ENCODE measurements at regions not wholly inside any gene's neighbourhood (a gene's known extent, or its start where the extent isn't known, plus 50 kb on each side); places are given as distances from the start of the nearest gene placed in this dataset.

- no peak for DNase-seq
These were observed 559.0 kb upstream of the MEF2C start for GRCh38 chr5:89441965-89442364.

GRCh38 chr5:89440670-89441069, 557.7 kb upstream of the MEF2C start:
- DNase-seq = no peak

- DNase-seq = no peak
These were observed 554.8 kb upstream of the MEF2C start for GRCh38 chr5:89437450-89438435.

- DNase-seq = no peak
These were observed 553.5 kb upstream of the MEF2C start for GRCh38 chr5:89436464-89436863.

- no peak for DNase-seq
These were observed 552.4 kb upstream of the MEF2C start for GRCh38 chr5:89435347-89435746.

- no peak for DNase-seq
These were observed 545.6 kb upstream of the MEF2C start for GRCh38 chr5:89428624-89429023.

- no peak for DNase-seq
These were observed 542.1 kb upstream of the MEF2C start for GRCh38 chr5:89425062-89425461.

- no peak for DNase-seq
These were observed 538.1 kb upstream of the MEF2C start for GRCh38 chr5:89421035-89421434.

- no peak for DNase-seq
These were observed 535.6 kb upstream of the MEF2C start for GRCh38 chr5:89418407-89419085.

- no peak for DNase-seq
These were observed 535.0 kb upstream of the MEF2C start for GRCh38 chr5:89417990-89418389.

- DNase-seq = no peak
These were observed 534.5 kb upstream of the MEF2C start for GRCh38 chr5:89417515-89417914.

- no peak for DNase-seq
These were observed 528.9 kb upstream of the MEF2C start for GRCh38 chr5:89411891-89412290.

GRCh38 chr5:89407054-89407453, 524.1 kb upstream of the MEF2C start:
- no peak for DNase-seq

- DNase-seq = no peak
These were observed 518.7 kb upstream of the MEF2C start for GRCh38 chr5:89401659-89402058.

GRCh38 chr5:89401012-89401411, 518.0 kb upstream of the MEF2C start:
- no peak for DNase-seq

GRCh38 chr5:89399548-89399947, 516.6 kb upstream of the MEF2C start:
- no peak for DNase-seq

- no peak for DNase-seq
These were observed 514.1 kb upstream of the MEF2C start for GRCh38 chr5:89397096-89397495.

- no peak for DNase-seq
These were observed 513.4 kb upstream of the MEF2C start for GRCh38 chr5:89396278-89396954.

GRCh38 chr5:89395111-89395510, 512.1 kb upstream of the MEF2C start:
- no peak for DNase-seq

- DNase-seq = no peak
These were observed 505.9 kb upstream of the MEF2C start for GRCh38 chr5:89388872-89389271.

- no peak for DNase-seq
These were observed 501.4 kb upstream of the MEF2C start for GRCh38 chr5:89384391-89384790.

- no peak for DNase-seq
These were observed 497.7 kb upstream of the MEF2C start for GRCh38 chr5:89380635-89381034.

GRCh38 chr5:89377767-89378455, 494.9 kb upstream of the MEF2C start:
- DNase-seq = no peak
